Activated naive CD8-positive, alpha-beta T cell treated with anti-CD3 and anti-CD28 coated beads, Interleukin-2, amount 50 U/mL, for 24 hours (primary cell): ENCODE measurements at regions not wholly inside any gene's neighbourhood (a gene's known extent, or its start where the extent isn't known, plus 50 kb on each side); places are given as distances from the start of the nearest gene placed in this dataset.

Source experiments
- ATAC-seq: fragments of 150-1000 bp; cut with Tn5 transposase; one replicate; pipeline ENCODE4 v1.10.0; 2021
- DNase-seq: peaks from one replicate; pipeline ENCODE4 v3.0.0; 2021
- H3K27ac Mint-ChIP-seq: one replicate; pipeline ENCODE4 v1.8.0; 2021; ENCODE audit warnings: mild to moderate bottlenecking, mixed read lengths
- H3K27me3 Mint-ChIP-seq: one replicate; pipeline ENCODE4 v1.8.0; 2021; ENCODE audit warnings: mixed read lengths
- H3K36me3 Mint-ChIP-seq: one replicate; pipeline ENCODE4 v1.8.0; 2021; ENCODE audit warnings: low read depth, mixed read lengths
- H3K4me1 Mint-ChIP-seq: one replicate; pipeline ENCODE4 v1.8.0; 2021; ENCODE audit warnings: mixed read lengths
- H3K4me3 Mint-ChIP-seq: one replicate; pipeline ENCODE4 v1.8.0; 2021; ENCODE audit warnings: mild to moderate bottlenecking, moderate library complexity, mixed read lengths
- H3K9me3 Mint-ChIP-seq: one replicate; pipeline ENCODE4 v1.8.0; 2021; ENCODE audit warnings: mixed read lengths

DNA sequence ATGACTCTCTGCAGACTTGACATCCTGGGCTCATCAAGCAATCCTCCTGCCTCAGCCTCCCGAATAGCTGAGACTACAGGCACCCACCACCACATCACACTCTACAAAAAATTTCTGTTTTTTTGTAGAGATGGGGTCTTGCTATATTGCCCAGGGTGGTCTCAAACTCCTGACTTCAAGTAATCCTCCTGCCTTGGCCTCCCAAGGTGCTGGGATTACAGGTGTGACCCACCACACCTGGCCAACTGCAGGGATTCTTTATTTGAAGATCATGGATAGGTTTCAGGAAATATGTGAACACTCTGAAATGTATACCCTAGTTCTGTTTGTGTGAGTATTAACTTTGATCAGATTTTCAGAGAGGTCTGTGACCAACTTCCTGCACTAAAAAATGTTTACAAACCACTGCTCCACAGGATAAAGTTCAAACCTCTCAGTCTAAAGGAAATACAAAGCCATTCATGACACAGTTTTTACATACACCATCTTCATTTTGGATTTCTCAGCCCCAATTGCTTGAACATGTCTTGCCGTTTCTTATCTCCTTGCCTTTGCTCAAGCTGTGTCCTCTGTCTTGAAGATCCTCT lies 252.3 kb upstream of the FGGY start:
- Mint-ChIP-seq H3K27ac (peak overlapping the region; percentile 70), H3K36me3 (no peaks in the 10 kb centered on the region), H3K4me3 (no peak overlapping the region), H3K9me3 (no peaks in the 10 kb centered on the region), H3K27me3 (no peaks in the 10 kb centered on the region), H3K4me1 (peaks cover 41% of the 10 kb centered on the region)
- no peak for DNase-seq
- ATAC-seq, result no peak

DNA sequence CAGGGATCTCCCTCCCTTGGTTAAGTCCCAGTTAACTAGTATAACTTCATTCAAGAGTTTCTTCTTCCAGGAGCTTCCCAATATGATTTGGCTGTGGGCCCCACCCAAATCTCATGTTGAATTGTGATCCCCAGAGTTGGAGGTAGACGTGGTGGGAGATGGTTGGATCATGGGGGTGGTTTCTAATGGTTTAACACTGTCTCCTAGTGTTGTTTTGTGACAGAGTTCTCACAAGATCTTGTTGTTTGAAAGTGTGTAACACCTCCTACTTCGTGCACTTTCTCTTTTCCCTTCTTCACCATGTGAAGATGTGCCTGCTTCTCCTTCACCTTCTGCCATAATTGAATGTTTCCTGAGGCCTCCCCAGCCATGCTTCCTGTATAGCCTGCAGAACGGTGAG lies 251.8 kb upstream of the FGGY start:
- no peaks in the 10 kb centered on the region for H3K27me3 Mint-ChIP-seq
- ATAC-seq (no peak), DNase-seq (no peak)
- H3K4me1 Mint-ChIP-seq, result peaks cover 41% of the 10 kb centered on the region
- peak overlapping the region; percentile 70 for H3K27ac Mint-ChIP-seq
- no peak overlapping the region for H3K4me3 Mint-ChIP-seq
- no peaks in the 10 kb centered on the region for H3K36me3 Mint-ChIP-seq
- no peaks in the 10 kb centered on the region for H3K9me3 Mint-ChIP-seq

DNA sequence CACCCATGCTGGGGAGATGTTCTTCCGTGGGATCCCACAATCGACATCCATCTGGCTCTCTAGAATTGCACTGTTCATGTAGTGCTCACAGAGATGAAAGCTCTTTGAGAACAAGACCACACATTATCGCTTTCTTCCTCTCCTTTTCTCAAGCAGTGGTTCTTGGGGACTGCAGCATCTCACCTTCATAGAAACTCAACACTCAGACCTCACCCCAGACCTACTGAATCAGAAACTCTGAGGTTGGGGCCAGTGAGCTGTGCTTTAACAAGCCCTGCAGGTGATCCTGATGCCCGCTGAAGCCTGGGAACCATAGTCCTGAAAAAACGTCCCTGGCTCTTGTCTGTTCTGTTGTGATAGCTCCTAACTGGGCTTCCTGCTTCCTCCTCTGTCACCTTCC lies 251.3 kb upstream of the FGGY start:
- Mint-ChIP-seq H3K4me3 (no peak overlapping the region), H3K36me3 (no peaks in the 10 kb centered on the region), H3K27me3 (no peaks in the 10 kb centered on the region), H3K4me1 (peaks cover 39% of the 10 kb centered on the region), H3K9me3 (no peaks in the 10 kb centered on the region), H3K27ac (peak overlapping the region; percentile 70)
- DNase-seq (no peak), ATAC-seq (peak; percentile 26)

DNA sequence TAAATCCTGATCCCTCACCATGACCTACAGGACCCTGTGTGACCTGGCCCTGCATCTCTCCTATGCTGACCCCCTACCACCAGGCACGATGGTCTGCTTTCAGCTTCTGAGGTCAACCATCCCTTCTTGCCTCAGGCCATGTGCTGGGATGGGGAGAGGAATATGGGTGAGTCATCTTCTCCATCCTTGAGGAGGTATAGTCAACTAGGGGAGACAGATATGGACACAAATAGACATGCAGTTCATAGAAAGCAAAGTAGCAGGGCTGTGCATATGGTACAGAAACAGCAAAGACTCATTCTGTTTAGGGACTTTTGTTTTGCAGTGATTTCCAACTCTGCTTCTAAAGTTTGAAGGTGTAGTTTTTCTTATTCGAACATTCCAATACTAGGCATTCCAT lies 250.8 kb upstream of the FGGY start:
- H3K9me3 Mint-ChIP-seq, result no peaks in the 10 kb centered on the region
- no peaks in the 10 kb centered on the region for H3K36me3 Mint-ChIP-seq
- DNase-seq (no peak), ATAC-seq (no peak)
- no peak overlapping the region for H3K4me3 Mint-ChIP-seq
- H3K4me1 Mint-ChIP-seq, result peaks cover 39% of the 10 kb centered on the region
- peak overlapping the region; percentile 70 for H3K27ac Mint-ChIP-seq
- no peaks in the 10 kb centered on the region for H3K27me3 Mint-ChIP-seq

DNA sequence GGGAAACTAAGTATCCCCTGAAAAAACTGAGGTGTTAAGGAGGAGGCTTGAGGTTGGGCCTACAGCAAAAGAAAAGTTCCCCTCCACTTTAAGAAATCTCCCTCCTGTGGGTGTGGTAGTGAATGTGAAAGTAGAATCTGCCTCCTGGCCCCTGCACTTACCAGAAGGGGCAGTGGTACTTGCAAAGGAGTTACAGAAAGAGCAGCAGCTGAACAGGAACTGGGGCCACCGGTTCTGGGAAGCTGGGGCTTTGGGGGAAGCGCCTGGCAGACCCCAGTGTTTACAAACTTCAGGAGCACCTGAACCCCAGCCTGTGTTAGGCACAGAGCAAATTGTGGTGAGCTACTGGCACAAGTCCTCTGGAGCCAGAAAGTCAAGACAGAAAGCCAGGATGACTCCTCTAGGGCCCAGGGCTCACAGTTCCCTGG lies 250.2 kb upstream of the FGGY start:
- Mint-ChIP-seq H3K4me1 (peaks cover 36% of the 10 kb centered on the region), H3K27me3 (no peaks in the 10 kb centered on the region), H3K9me3 (no peaks in the 10 kb centered on the region), H3K27ac (peak overlapping the region; percentile 84), H3K36me3 (no peaks in the 10 kb centered on the region), H3K4me3 (no peak overlapping the region)
- ATAC-seq (peak; percentile 90), DNase-seq (peak; percentile 33)

DNA sequence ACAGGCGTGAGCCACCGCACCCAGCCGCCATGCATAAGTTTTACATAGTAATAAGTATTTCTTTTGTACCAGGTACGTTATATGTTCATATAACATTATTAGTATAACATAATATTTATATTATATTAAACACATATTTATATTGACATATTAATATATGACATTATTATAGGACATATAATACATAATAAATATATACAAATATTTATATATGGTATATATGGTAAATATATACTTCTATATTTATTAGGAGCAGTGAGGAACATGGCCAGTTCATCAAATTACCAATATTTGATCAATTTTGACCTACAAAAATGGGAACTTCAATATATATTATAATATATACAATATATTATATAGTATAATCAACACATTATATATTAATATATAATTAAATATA lies 245.9 kb upstream of the FGGY start:
- Mint-ChIP-seq H3K27ac (no peak overlapping the region), H3K36me3 (no peaks in the 10 kb centered on the region), H3K9me3 (no peaks in the 10 kb centered on the region), H3K4me3 (no peak overlapping the region), H3K4me1 (peaks cover 18% of the 10 kb centered on the region), H3K27me3 (no peaks in the 10 kb centered on the region)
- ATAC-seq (no peak), DNase-seq (no peak)

DNA sequence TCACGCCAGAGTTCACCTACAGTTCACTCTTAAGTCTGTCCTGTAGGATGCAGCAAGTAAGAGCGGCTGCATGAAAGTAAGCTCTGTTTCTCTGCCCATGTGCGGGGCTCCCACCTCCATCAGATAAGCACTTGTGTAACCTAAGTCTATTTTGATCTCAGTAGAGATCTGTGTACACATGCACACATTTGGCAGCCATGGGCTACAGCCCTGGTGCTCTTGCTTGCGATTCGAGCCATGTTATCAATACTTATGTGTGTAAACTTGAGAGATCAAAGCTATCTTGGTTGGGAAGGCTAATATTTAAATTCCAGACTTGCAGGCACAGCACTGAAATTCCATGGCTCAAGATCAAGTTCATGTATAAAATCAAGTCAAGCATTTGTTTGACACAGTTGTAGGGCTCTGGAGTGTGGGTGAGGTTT lies 244.7 kb upstream of the FGGY start:
- Mint-ChIP-seq H3K27me3 (no peaks in the 10 kb centered on the region), H3K27ac (no peak overlapping the region), H3K9me3 (no peaks in the 10 kb centered on the region), H3K36me3 (no peaks in the 10 kb centered on the region), H3K4me3 (no peak overlapping the region), H3K4me1 (peaks cover 6% of the 10 kb centered on the region)
- DNase-seq (no peak), ATAC-seq (no peak)

DNA sequence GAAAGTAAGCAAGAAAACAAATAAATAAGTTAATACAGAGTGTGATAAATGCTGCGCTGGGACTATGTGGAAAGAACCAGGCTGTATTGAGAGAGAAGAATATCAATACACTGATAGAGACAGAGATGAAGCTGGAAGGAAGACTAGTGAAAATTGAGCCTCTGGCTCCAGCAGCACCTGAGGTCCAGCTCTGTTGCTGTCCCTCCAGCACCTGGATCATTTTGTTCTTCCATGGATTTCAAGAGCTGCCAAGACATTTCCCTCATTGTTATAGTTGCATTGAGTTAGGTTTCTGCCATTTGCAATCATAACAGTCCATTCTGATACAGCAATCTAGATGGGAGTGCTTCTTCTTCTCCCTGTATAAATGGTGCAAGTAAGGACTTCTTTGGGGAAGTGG lies 242.7 kb upstream of the FGGY start:
- H3K36me3 Mint-ChIP-seq, result no peaks in the 10 kb centered on the region
- no peaks in the 10 kb centered on the region for H3K27me3 Mint-ChIP-seq
- H3K4me1 Mint-ChIP-seq, result no peaks in the 10 kb centered on the region
- no peak overlapping the region for H3K4me3 Mint-ChIP-seq
- DNase-seq (no peak), ATAC-seq (no peak)
- H3K27ac Mint-ChIP-seq, result no peak overlapping the region
- H3K9me3 Mint-ChIP-seq, result no peaks in the 10 kb centered on the region

DNA sequence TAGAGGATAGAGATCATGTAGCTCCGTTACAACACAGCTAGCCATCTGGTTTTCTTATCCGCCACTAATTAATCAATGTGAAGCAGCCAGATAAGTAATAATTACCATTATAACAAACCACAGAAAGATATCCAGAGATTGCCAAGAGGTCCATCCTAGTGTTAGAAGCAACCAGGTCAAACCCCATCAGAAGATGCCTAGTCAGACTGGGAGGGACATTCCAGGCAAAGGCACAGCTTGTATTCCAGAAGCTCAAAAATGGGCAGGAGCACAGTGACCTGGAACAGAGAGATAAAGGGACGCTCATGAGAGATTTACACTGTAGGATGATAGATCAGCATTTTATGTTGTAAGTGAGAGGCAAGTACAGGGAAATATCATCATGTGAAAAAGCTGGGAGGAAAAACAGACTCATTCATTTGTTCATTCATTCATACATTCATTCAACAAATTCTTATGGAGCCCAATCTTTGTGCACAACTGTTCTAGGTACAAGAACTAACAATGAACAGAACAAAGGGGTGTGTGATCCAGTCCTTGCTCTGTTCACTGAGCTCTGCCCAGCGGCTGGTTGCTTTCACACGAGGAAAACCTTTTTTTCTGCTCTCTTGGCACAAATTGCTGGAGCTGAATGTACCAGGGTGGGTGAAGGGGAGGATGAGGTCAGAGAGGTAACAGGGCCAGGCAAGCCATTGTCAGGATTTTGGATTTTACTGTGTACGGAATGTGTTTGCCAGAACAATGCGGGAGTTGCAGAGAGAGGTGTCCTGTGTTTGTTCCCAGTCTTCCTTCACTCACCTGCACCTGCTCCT lies 240.8 kb upstream of the FGGY start:
- ATAC-seq, result no peak
- H3K27me3 Mint-ChIP-seq, result no peaks in the 10 kb centered on the region
- peaks cover 2% of the 10 kb centered on the region for H3K9me3 Mint-ChIP-seq
- no peak overlapping the region for H3K4me3 Mint-ChIP-seq
- DNase-seq, result no peak
- peaks cover 2% of the 10 kb centered on the region for H3K4me1 Mint-ChIP-seq
- H3K36me3 Mint-ChIP-seq, result no peaks in the 10 kb centered on the region
- no peak overlapping the region for H3K27ac Mint-ChIP-seq

DNA sequence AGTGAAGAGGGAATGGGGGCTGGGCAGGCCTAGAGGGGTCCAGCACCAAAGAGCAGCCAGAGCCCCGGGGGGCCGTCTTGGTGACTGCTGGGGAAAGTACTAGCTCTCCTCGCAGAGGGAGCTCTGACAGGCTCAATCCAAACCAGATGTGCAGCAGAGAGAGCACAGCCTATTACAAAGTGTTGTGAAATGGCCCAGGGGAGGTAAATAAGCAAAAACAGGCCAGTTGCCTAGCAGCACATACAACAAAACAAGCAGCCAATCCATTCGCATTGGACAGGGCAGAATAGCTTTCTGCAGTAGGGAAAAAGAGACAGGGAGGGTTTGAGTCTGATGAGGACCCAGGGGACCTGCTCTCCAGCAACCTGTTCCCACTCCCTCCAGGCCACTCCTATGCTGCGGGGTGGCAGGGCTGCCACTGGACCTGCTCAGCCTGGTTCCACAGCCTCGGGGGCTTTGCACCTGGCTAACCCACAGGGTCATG lies 239.6 kb upstream of the FGGY start:
- H3K27ac Mint-ChIP-seq, result no peak overlapping the region
- H3K36me3 Mint-ChIP-seq, result no peaks in the 10 kb centered on the region
- no peak for DNase-seq
- H3K9me3 Mint-ChIP-seq, result peaks cover 4% of the 10 kb centered on the region
- no peak for ATAC-seq
- no peak overlapping the region for H3K4me3 Mint-ChIP-seq
- peaks cover 7% of the 10 kb centered on the region for H3K4me1 Mint-ChIP-seq
- H3K27me3 Mint-ChIP-seq, result no peaks in the 10 kb centered on the region

DNA sequence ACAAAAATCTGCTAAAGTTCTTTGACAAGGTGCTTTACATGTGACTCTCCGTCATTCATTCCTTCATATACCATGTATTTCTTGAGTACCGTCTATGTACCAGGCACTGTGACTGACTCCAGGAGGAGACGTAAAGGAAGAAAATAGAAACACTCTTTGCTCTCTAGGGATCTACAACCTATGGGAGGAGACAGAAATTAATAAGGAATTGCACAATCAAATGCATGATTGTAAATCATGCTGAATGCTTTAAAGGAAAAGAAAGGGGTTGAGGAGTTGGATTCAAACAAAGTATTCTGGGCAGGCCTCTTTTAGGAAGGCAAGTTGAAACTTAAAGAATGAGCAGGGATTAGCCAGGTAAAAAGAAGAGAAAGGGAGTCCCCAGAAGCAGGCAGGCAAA lies 239.1 kb upstream of the FGGY start:
- DNase-seq, result no peak
- Mint-ChIP-seq H3K4me1 (peaks cover 11% of the 10 kb centered on the region), H3K27ac (no peak overlapping the region), H3K4me3 (no peak overlapping the region), H3K9me3 (peaks cover 4% of the 10 kb centered on the region), H3K36me3 (no peaks in the 10 kb centered on the region), H3K27me3 (no peaks in the 10 kb centered on the region)
- ATAC-seq, result no peak

DNA sequence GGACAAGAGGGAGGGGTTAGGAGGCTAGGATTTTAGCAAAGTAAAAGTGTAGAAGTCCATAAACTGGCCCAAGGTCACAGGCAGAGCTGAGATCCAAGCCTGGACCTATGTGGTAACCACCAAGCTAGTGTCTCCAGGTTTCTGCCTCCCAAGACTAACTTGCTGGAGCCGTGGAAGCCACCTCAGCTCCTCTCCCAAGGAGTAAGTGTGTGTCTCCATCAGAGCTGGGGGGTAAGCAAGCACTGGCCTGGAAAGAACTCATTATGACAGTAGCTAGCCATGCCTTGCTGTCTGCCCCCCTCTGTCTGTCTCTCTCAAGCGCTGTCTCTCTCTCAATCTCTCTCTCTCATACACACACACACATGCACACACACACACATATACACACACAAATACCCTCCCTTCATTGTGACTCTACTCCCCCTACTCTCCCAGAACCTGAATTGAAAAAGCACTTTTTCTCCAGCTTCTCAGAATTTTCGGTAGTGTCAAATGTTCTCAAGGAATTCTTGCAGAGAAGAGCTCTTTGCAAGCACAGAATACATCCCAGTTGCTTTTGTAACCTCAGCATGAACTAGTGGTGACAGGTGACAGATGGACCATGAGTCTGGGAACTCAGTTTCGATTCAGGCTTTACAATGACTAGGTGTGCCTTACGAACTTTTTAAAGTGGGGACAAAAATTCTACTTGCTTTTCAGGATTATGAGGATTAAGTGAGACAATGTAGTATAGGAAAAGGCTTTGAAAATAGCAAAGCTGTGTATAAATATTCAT lies 238.0 kb upstream of the FGGY start:
- peaks cover 4% of the 10 kb centered on the region for H3K9me3 Mint-ChIP-seq
- peaks cover 22% of the 10 kb centered on the region for H3K4me1 Mint-ChIP-seq
- DNase-seq (no peak), ATAC-seq (no peak)
- no peak overlapping the region for H3K27ac Mint-ChIP-seq
- no peaks in the 10 kb centered on the region for H3K36me3 Mint-ChIP-seq
- no peaks in the 10 kb centered on the region for H3K27me3 Mint-ChIP-seq
- H3K4me3 Mint-ChIP-seq, result no peak overlapping the region

DNA sequence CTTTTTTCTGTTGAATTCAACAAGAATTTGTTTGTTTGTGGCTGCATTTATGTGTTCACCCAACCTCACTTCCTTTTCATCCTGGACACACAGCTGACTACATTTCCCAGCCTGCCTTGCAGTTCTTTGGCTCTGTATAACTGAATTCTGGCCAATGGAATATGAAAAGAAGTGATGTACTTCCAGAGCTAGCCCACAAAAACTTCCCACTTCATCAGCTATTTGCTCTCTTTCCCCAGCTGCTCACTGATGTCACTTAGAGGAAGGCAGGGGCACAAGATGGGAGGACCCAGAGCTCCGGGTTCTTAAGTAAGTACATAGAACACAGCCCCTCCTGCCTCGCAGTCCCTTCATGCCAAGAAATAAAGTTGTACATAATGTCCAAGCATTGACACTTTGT lies 235.0 kb upstream of the FGGY start:
- Mint-ChIP-seq H3K27ac (no peak overlapping the region), H3K36me3 (no peaks in the 10 kb centered on the region), H3K27me3 (no peaks in the 10 kb centered on the region), H3K9me3 (peaks cover 4% of the 10 kb centered on the region), H3K4me1 (peaks cover 36% of the 10 kb centered on the region), H3K4me3 (no peak overlapping the region)
- DNase-seq (no peak), ATAC-seq (no peak)

DNA sequence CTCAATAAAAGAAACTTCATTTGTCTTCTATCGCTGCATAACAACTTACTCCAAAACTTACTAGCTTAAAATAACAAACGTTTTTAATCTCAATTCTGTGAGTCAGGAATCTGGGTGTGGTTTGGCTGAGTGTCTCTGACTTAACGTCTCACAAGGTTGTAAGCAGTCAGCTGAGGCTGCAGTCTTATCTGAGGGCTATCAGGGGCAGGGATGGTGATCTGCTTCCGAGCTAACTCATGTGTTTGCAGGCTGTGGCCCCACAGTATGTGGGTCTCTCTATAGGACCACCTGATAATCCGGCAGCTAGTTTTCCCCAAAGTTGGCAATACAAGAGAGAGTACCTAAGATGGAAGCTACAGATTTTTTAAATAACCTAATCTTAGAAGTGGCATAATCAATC lies 234.2 kb upstream of the FGGY start:
- Mint-ChIP-seq H3K27ac (no peak overlapping the region), H3K36me3 (no peaks in the 10 kb centered on the region), H3K4me1 (peaks cover 36% of the 10 kb centered on the region), H3K4me3 (no peak overlapping the region), H3K27me3 (no peaks in the 10 kb centered on the region), H3K9me3 (peaks cover 4% of the 10 kb centered on the region)
- ATAC-seq, result peak; percentile 60
- no peak for DNase-seq

DNA sequence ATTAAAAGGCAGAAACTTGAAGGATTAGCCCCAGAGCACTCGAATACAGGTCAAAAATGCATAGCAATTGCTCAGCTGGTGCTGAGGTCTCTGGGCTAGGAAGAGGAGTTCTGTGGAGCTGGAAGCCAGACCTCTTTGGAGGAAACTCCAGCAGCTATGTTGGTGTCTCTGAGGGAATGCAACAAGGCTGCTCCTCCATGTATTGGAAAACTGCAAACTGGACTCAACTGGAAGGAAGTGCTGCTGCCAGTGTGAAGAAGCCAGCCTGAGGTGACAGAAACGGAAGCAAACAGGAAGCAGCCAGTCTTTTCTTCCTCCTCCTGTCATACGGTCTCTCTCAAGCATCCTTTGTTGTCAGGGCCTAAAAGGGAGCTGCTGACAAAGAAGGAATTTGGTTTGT lies 233.4 kb upstream of the FGGY start:
- H3K27me3 Mint-ChIP-seq, result no peaks in the 10 kb centered on the region
- H3K4me1 Mint-ChIP-seq, result peaks cover 36% of the 10 kb centered on the region
- DNase-seq (peak; percentile 12), ATAC-seq (no peak)
- peak overlapping the region; percentile 77 for H3K27ac Mint-ChIP-seq
- no peaks in the 10 kb centered on the region for H3K36me3 Mint-ChIP-seq
- peaks cover 4% of the 10 kb centered on the region for H3K9me3 Mint-ChIP-seq
- H3K4me3 Mint-ChIP-seq, result peak overlapping the region; percentile 11
